Esophagus squamous epithelium (tissue), 5 donors: ENCODE measurements at regions not wholly inside any gene's neighbourhood (a gene's known extent, or its start where the extent isn't known, plus 50 kb on each side); places are given as distances from the start of the nearest gene placed in this dataset.

Experiments
- DNase-seq: peaks from one replicate; lab custom pipeline; 2025; lab: John Stamatoyannopoulos, UW
- H3K27ac ChIP-seq, 4 donors: fragments of 200-600 bp; sonication (generic); one replicate each; pipeline ENCODE4 v1.5.1; 2016 to 2019; ENCODE audit warnings: mild to moderate bottlenecking in 1 of 4
- H3K27me3 ChIP-seq, 4 donors: fragments of 200-600 bp; sonication (generic); 1 replicate in 3 of 4; 2 replicates in 1 of 4; pipeline versions ENCODE4 v1.5.1 to v1.6.0; 2017 to 2021; ENCODE audit warnings: antibody characterized with exemption in 1 of 4
- H3K36me3 ChIP-seq, 3 donors: fragments of 200-600 bp; sonication (generic); one replicate each; pipeline ENCODE4 v1.5.1; 2016 to 2019
- H3K4me1 ChIP-seq, 3 donors: fragments of 200-600 bp; sonication (generic); one replicate each; pipeline ENCODE4 v1.5.1; 2017 to 2019
- H3K4me3 ChIP-seq, 4 donors: fragments of 200-600 bp; sonication (generic); 1 replicate in 3 of 4; 2 replicates in 1 of 4; pipeline ENCODE4 v1.5.1; 2016 to 2019; ENCODE audit warnings: mild to moderate bottlenecking in 2 of 4, moderate library complexity in 1 of 4
- H3K9me3 ChIP-seq, 3 donors: fragments of 200-600 bp; sonication (generic); one replicate each; pipeline ENCODE4 v1.5.1; 2016 to 2019
- POLR2A ChIP-seq, 4 donors: fragments of 450-650 bp; IDR thresholded peaks; one replicate each; pipeline ENCODE4 v1.6.1; 2017; ENCODE audit warnings: antibody characterized with exemption in 4 of 4, mild to moderate bottlenecking in 4 of 4, moderate library complexity in 3 of 4
- WGBS, 2 donors: methylation state at CpG; one replicate each; pipeline ENCODE4 v1.1.5; 2018; 5-methylcytosine and 5-hydroxymethylcytosine counted together
- intact Hi-C: fragments of 100-400 bp; cut with DNase I; formaldehyde crosslinking; loops from one replicate; pipeline ENCODE4 v1.15.0; 2022
- TF ChIP-seq, protein P1 (sequence below), 6 experiments: fragments of 450-650 bp in 4 of 6; fragments of 200-600 bp in 2 of 6; sonication (generic) in 2 of 6; IDR thresholded peaks; one replicate each; pipeline ENCODE4 v1.5.1; 2016 to 2019; ENCODE audit warnings: antibody characterized with exemption in 6 of 6, mild to moderate bottlenecking in 4 of 6, moderate library complexity in 4 of 6
- donor health status: DM: yes; HTN: yes; CAD: no.

DNA sequence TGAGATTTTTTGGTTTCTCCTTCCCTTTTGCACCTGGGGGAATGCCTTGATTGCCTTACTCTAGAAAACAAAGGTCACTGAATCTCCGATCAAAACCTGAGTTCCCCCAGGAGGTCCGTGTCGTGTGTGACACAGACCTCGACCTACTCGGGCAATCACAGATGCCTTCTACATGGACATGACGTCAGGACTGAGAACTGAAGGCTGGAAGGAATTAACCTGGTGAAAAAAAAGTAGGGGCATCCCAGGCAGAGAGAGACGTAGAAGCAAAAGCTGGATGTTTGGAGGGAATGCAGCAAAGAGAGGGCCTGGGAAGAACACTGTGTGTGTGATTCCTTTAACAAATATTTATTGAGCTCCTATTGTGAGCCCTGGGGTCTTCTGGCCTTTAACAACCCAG, 178.0 kb downstream of the PRDM2 start:
- Histone ChIP-seq H3K27me3 (peaks cover 0 to 17% (median 0%) of the 10 kb centered on the region in 4 donors), H3K4me3 (no peak overlapping the region), H3K9me3 (no peaks in the 10 kb centered on the region), H3K36me3 (no peaks in the 10 kb centered on the region), H3K27ac (no peak overlapping the region), H3K4me1 (no peaks in the 10 kb centered on the region)
- TF ChIP-seq, protein P1, sequence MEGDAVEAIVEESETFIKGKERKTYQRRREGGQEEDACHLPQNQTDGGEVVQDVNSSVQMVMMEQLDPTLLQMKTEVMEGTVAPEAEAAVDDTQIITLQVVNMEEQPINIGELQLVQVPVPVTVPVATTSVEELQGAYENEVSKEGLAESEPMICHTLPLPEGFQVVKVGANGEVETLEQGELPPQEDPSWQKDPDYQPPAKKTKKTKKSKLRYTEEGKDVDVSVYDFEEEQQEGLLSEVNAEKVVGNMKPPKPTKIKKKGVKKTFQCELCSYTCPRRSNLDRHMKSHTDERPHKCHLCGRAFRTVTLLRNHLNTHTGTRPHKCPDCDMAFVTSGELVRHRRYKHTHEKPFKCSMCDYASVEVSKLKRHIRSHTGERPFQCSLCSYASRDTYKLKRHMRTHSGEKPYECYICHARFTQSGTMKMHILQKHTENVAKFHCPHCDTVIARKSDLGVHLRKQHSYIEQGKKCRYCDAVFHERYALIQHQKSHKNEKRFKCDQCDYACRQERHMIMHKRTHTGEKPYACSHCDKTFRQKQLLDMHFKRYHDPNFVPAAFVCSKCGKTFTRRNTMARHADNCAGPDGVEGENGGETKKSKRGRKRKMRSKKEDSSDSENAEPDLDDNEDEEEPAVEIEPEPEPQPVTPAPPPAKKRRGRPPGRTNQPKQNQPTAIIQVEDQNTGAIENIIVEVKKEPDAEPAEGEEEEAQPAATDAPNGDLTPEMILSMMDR (IDR thresholded peaks at IDR 0.05): no peak
- no peak for TF ChIP-seq POLR2A (IDR thresholded peaks at IDR 0.05)
- WGBS, 2 donors: 63 to 77% methylated on average over 5 to 7 of the region's 7 CpGs
- no peak for DNase-seq
- intact Hi-C loops: no loop called here

DNA sequence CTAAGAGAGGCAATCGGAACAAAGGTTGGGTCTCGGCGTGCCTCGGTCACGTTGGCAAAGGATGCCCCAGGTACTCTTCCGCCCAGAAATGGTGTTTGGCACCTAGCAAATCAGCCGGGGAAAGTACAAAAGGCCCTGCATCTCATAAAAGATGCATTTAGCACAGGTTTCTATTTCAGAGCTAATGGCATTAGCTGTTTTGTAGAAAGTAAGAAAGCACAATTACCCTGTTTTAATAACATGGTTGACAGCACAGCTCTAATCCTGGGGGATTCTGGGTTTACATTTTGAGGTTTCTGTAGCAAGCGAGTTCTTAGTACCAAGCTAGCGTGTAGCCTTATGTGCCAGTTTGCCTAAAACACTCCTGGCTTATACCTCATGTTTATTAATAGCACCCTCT, 178.5 kb downstream of the PRDM2 start:
- TF ChIP-seq POLR2A (IDR thresholded peaks at IDR 0.05): no peak
- TF ChIP-seq, protein P1 (IDR thresholded peaks at IDR 0.05): no peak
- no peak for DNase-seq
- Histone ChIP-seq H3K4me3 (no peak overlapping the region), H3K9me3 (no peaks in the 10 kb centered on the region), H3K27ac (no peak overlapping the region), H3K36me3 (no peaks in the 10 kb centered on the region), H3K4me1 (no peaks in the 10 kb centered on the region), H3K27me3 (peaks cover 0 to 13% (median 0%) of the 10 kb centered on the region in 4 donors)
- intact Hi-C loops: no loop called here
- WGBS, 2 donors: 82 to 84% methylated on average over 8 to 9 of the region's 9 CpGs

DNA sequence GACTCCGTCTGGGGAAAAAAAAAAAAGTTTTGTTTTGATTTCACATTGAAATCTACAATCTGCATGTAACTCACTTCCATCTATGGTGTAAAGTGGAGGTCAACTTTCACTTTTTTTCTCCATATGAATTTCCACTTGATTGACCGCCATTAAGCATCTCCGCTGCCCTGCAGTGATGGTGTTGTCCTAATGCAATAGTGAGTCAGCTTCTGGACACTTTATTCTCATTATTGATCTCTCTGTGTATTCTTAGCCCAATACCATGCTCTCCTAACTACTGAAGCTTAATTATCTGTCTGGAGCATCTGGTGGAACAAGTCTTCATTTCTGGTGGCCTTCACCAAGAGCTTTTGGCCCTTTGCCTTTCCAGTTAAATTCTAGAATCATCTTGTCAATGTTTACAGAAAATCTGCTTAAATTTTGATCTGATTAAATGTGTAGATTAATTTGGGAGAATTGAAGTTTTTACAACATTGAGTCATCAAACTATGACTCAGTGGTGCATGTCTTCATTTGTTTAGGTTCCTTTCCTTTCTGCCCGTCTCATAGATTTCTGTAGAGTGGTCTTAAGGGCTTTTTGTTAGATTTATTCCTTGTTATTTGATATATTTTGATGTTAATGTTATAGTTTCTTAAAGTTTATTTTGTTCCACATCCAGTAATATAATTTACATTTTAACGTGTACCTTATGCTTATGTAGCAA, 181.5 kb downstream of the PRDM2 start:
- H3K27ac ChIP-seq: no peak overlapping the region
- intact Hi-C loops: no loop called here
- no peaks in the 10 kb centered on the region for H3K36me3 ChIP-seq
- no peaks in the 10 kb centered on the region for H3K4me1 ChIP-seq
- TF ChIP-seq POLR2A (IDR thresholded peaks at IDR 0.05): no peak
- TF ChIP-seq, protein P1 (IDR thresholded peaks at IDR 0.05): no peak
- WGBS, 2 donors: 51 to 55% methylated on average over 5 of the region's 5 CpGs
- H3K27me3 ChIP-seq: peaks cover 0 to 8% (median 0%) of the 10 kb centered on the region in 4 donors
- H3K4me3 ChIP-seq: no peak overlapping the region
- H3K9me3 ChIP-seq: no peaks in the 10 kb centered on the region
- no peak for DNase-seq

DNA sequence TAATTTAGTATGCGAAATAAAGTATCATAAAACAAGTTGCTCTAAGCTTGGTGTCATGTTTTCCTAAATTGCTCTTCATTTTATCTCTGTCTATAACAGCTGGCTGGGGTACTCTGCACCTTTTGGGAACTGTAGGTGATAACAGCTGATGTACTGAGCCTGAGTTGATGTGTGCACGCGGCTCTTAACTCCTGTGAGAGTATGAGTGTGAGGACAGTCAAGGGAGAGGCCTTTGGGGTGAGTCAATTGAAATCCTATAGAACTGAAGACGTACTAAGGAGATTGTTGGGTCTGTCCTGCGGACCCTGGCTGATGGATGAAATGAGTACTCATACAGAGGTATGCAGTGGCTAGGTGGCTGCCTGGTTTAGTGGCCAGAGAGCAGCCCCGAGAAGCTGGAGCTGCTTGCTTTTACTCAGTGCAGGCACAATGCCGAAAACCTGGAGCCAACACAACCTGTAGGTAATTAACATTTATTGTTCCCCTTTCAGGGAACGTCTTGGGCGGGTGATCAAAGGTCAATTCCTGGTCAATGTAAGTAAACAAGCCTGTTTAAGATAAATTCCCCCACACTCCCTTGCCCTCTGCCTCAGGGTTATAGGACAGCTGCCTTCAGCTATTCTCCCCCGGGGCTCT, 188.5 kb downstream of the PRDM2 start:
- intact Hi-C loops: no loop called here
- 50 to 59% methylated on average over 10 of the region's 10 CpGs for WGBS, 2 donors
- Histone ChIP-seq H3K4me1 (peaks cover 0 to 14% (median 9%) of the 10 kb centered on the region in 3 donors), H3K9me3 (no peaks in the 10 kb centered on the region), H3K36me3 (no peaks in the 10 kb centered on the region), H3K4me3 (no peak overlapping the region), H3K27ac (no peak overlapping the region), H3K27me3 (peaks cover 0 to 69% (median 4%) of the 10 kb centered on the region in 4 donors)
- TF ChIP-seq, protein P1 (IDR thresholded peaks at IDR 0.05): no peak
- TF ChIP-seq POLR2A (IDR thresholded peaks at IDR 0.05): no peak
- no peak for DNase-seq

DNA sequence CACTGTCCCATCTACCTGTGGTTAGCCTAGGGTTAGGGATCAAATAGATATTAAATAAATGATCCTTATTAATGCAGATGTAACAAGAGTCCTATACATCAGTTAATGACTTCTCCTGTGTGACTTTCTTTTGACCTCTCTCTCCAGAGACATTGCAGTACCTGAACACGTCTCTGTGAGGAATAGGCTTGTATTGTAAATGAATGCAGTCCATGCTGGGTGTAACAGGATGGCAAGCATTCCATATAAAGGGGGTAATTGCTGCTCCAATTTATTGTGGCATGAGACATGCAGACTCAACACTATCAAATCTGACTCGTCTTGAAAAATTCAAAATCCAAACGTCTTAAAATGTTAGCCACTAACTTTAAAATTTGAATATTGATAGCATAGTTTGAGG, 189.5 kb downstream of the PRDM2 start:
- Histone ChIP-seq H3K4me1 (peaks cover 0 to 14% (median 9%) of the 10 kb centered on the region in 3 donors), H3K27ac (no peak overlapping the region), H3K36me3 (no peaks in the 10 kb centered on the region), H3K27me3 (peaks cover 0 to 79% (median 5%) of the 10 kb centered on the region in 4 donors), H3K9me3 (no peaks in the 10 kb centered on the region), H3K4me3 (no peak overlapping the region)
- intact Hi-C loops: no loop called here
- WGBS, 2 donors: 49 to 58% methylated on average over 3 of the region's 3 CpGs
- TF ChIP-seq POLR2A (IDR thresholded peaks at IDR 0.05): no peak
- TF ChIP-seq, protein P1 (IDR thresholded peaks at IDR 0.05): no peak
- DNase-seq: no peak
